Right atrium auricular region (tissue), 2 donors: ENCODE measurements at regions not wholly inside any gene's neighbourhood (a gene's known extent, or its start where the extent isn't known, plus 50 kb on each side); places are given as distances from the start of the nearest gene placed in this dataset.
"Not testable (repeated sequence)": the region's sequence is repeated elsewhere in the genome, so short reads cannot be mapped to it uniquely, and the experiment has no call there.

Experiments used
- DNase-seq: peaks from one replicate; pipeline ENCODE4 v3.0.0-alpha.2; 2019; ENCODE audit warnings: low spot score
- H3K27ac ChIP-seq, 2 donors: fragments of 200-600 bp; sonication (generic); 1 replicate in 1 of 2; 2 replicates in 1 of 2; pipeline ENCODE4 v1.5.1; 2016 to 2019
- H3K27me3 ChIP-seq, 2 donors: fragments of 200-600 bp; sonication (generic); one replicate each; pipeline versions ENCODE4 v1.5.1 to v1.6.0; 2017 to 2019
- H3K36me3 ChIP-seq: fragments of 200-600 bp; sonication (generic); one replicate; pipeline ENCODE4 v1.5.1; 2016
- H3K4me1 ChIP-seq, 2 donors: fragments of 200-600 bp; sonication (generic); one replicate each; pipeline versions ENCODE4 v1.5.1 to v1.6.0; 2017 to 2019
- H3K4me3 ChIP-seq, 2 donors: fragments of 200-600 bp; sonication (generic); 1 replicate in 1 of 2; 2 replicates in 1 of 2; pipeline ENCODE4 v1.5.1; 2017 to 2019; ENCODE audit warnings: mild to moderate bottlenecking in 1 of 2, moderate library complexity in 1 of 2
- H3K9me3 ChIP-seq, 2 donors: fragments of 200-600 bp; sonication (generic); one replicate each; pipeline ENCODE4 v1.5.1; 2019
- CTCF ChIP-seq, 2 donors: fragments of 200-600 bp; sonication (generic); IDR thresholded peaks; one replicate each; pipeline ENCODE4 v1.5.1; 2019; ENCODE audit warnings: antibody characterized with exemption in 2 of 2

DNA sequence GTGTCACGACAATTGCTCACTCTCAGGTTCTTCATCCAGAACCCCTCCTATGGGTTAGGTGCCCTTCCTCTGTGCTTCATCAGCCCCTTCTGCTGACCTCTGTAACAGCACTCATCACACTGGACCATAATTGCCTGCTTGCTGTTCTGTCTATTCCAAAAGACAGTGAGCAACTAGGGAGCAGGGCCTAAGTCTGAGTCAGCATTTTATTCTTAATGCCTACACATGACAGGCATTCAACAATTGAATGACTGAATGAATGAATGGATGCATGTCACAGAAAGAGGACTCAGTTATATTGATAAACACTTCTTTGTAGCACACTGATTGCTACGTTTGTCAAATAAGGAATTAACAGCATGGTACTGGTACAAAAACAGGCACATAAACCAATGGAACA is 317.0 kb downstream of the ZIC3 start:
- no peak overlapping the region for H3K27ac ChIP-seq
- no peak overlapping the region for H3K4me3 ChIP-seq
- no peak for TF ChIP-seq CTCF (IDR thresholded peaks at IDR 0.05)
- H3K9me3 ChIP-seq, result peaks cover 0 to 4% of the 10 kb centered on the region in 2 donors
- H3K4me1 ChIP-seq, result no peaks in the 10 kb centered on the region
- DNase-seq, result no peak
- no peaks in the 10 kb centered on the region for H3K27me3 ChIP-seq
- H3K36me3 ChIP-seq, result no peaks in the 10 kb centered on the region

GRCh38 chrX:137884813-137885212 is 318.9 kb downstream of the ZIC3 start:
- not testable (repeated sequence) for H3K27ac ChIP-seq, H3K4me1 ChIP-seq, H3K36me3 ChIP-seq, H3K9me3 ChIP-seq, H3K27me3 ChIP-seq, DNase-seq, H3K4me3 ChIP-seq

DNA sequence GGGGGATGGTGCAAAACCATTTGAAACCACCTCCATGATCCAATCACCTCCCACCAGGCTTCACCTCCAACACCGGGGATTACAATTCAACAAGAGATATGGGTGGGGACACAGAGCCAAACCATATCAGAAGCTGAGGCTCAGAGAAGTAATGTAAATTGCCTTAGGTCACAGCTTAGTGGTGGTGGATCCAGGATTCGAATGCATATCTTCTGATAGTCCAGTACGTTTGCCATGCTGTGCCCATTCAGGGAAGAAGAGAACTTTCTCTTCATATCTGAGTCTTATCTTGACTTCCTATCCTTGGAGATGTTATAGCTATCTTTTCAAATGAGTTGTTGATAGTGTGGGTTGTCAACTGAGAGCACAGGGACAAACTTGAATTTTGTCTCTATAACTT is 325.5 kb downstream of the ZIC3 start:
- Histone ChIP-seq H3K27ac (no peak overlapping the region), H3K9me3 (peaks cover 0 to 6% of the 10 kb centered on the region in 2 donors), H3K4me1 (no peaks in the 10 kb centered on the region), H3K4me3 (no peak overlapping the region), H3K27me3 (no peaks in the 10 kb centered on the region), H3K36me3 (no peaks in the 10 kb centered on the region)
- TF ChIP-seq CTCF (IDR thresholded peaks at IDR 0.05), result no peak
- DNase-seq, result no peak

- Histone ChIP-seq H3K27ac (no peak overlapping the region), H3K4me3 (no peak overlapping the region), H3K36me3 (no peaks in the 10 kb centered on the region), H3K27me3 (no peaks in the 10 kb centered on the region), H3K9me3 (peaks cover 0 to 6% of the 10 kb centered on the region in 2 donors), H3K4me1 (no peaks in the 10 kb centered on the region)
- TF ChIP-seq CTCF (IDR thresholded peaks at IDR 0.05), result no peak
- DNase-seq, result no peak
Observed at GRCh38 chrX:137896123-137896522, 330.2 kb downstream of the ZIC3 start.

- TF ChIP-seq CTCF (IDR thresholded peaks at IDR 0.05), result no peak
- DNase-seq, result no peak
- Histone ChIP-seq H3K9me3 (no peaks in the 10 kb centered on the region), H3K27me3 (no peaks in the 10 kb centered on the region), H3K4me3 (no peak overlapping the region), H3K27ac (no peak overlapping the region), H3K36me3 (no peaks in the 10 kb centered on the region), H3K4me1 (no peaks in the 10 kb centered on the region)
Observed at GRCh38 chrX:137915466-137915865, 349.5 kb downstream of the ZIC3 start.

DNA sequence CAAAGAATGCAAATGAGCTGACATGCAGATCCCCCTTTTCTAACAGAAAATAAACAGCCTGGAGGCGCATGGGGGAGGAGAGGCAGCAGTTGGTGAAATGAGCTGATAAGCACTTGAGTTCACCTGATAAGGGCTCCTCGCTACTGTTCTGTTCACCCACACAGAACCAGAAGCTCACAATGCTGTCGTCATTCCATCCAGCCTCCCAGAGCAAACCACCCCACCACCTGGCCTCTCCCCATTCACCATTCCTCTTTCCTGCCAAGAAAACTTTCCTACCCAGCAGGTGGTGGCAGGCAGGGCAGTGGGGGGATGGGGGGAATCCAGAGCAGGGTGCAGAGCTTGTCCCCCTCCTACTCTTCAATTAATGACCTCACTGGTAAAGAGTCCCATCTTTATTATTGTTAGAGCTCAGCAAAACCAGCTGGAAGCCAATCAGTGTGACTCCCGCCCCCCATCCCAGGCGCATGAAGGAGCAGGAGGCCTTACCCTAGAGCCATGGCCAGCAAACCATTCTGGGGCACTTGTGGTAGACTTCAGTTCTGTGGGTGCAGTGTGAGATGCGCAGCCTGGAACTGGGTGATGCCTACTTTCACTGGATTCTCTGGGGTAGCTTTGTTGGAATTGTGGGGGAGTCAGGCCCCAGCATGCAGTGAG is 350.3 kb downstream of the ZIC3 start:
- Histone ChIP-seq H3K4me1 (no peaks in the 10 kb centered on the region), H3K27ac (no peak overlapping the region), H3K4me3 (no peak overlapping the region), H3K27me3 (no peaks in the 10 kb centered on the region), H3K36me3 (no peaks in the 10 kb centered on the region), H3K9me3 (no peaks in the 10 kb centered on the region)
- DNase-seq, result no peak
- TF ChIP-seq CTCF (IDR thresholded peaks at IDR 0.05), result no peak
